Lung (tissue), 11 donors: ENCODE measurements at regions not wholly inside any gene's neighbourhood (a gene's known extent, or its start where the extent isn't known, plus 50 kb on each side); places are given as distances from the start of the nearest gene placed in this dataset.
A peak's percentile ranks its signal among the peaks of the same experiment; 100 is the strongest.

ENCODE experiments used
- ATAC-seq: fragments of 200-7000 bp; cut with Tn5 transposase; one replicate; pipeline ENCODE4 v1.9.1; 2020; ENCODE audit warnings: moderate number of reproducible peaks; ENCODE audit not compliant: insufficient read depth, low FRiP score
- DNase-seq, 3 donors: peaks; one replicate each; pipeline ENCODE4 v3.0.0-alpha.2; 2013 to 2017
- H3K27ac ChIP-seq, 2 donors: one replicate each; pipeline ENCODE4 v1.5.1; 2013; ENCODE audit warnings: mild to moderate bottlenecking in 2 of 2, moderate library complexity in 2 of 2, control low read depth in 1 of 2, inconsistent platforms in 1 of 2, low read depth in 1 of 2, low read length in 1 of 2
- H3K27me3 ChIP-seq, 3 donors: one replicate each; pipeline ENCODE4 v1.5.1; 2013; ENCODE audit warnings: low read length in 2 of 3; ENCODE audit not compliant: control insufficient read depth in 3 of 3, insufficient read depth in 3 of 3
- H3K36me3 ChIP-seq, 4 donors: one replicate each; pipeline ENCODE4 v1.5.1; 2013; ENCODE audit warnings: low read length in 4 of 4, mild to moderate bottlenecking in 1 of 4, moderate library complexity in 1 of 4; ENCODE audit not compliant: control insufficient read depth in 4 of 4, insufficient read depth in 4 of 4
- H3K4me1 ChIP-seq, 5 donors: one replicate each; pipeline ENCODE4 v1.5.1; 2013; ENCODE audit warnings: low read length in 5 of 5, mild to moderate bottlenecking in 2 of 5, moderate library complexity in 1 of 5; ENCODE audit not compliant: control insufficient read depth in 5 of 5, insufficient read depth in 5 of 5
- H3K4me3 ChIP-seq: one replicate; pipeline ENCODE4 v1.5.1; 2013; ENCODE audit warnings: mild to moderate bottlenecking, control low read depth, moderate library complexity
- H3K9ac ChIP-seq, 2 donors: one replicate each; pipeline ENCODE4 v1.5.1; 2013; ENCODE audit warnings: low read length in 2 of 2, control low read depth in 1 of 2; ENCODE audit not compliant: insufficient read depth in 1 of 2
- H3K9me3 ChIP-seq, 4 donors: one replicate each; pipeline ENCODE4 v1.5.1; 2013; ENCODE audit warnings: low read length in 3 of 4, mild to moderate bottlenecking in 1 of 4, moderate library complexity in 1 of 4; ENCODE audit not compliant: control insufficient read depth in 4 of 4, insufficient read depth in 3 of 4
- CTCF ChIP-seq: IDR thresholded peaks from 2 replicates; pipeline ENCODE4 v1.5.1; 2012; ENCODE audit warnings: mild to moderate bottlenecking; ENCODE audit errors: control extremely low read depth, extremely low read depth
- WGBS, 2 donors: extraction: QIAGEN DNeasy Blood & Tissue Kit; methylation state at CpG; one replicate each; pipeline ENCODE4 v1.1.7; 2013; 5-methylcytosine and 5-hydroxymethylcytosine counted together
- donor health status: control.
- donor health status: control.
- donor health status: Bipolar disorder and iron deficiency.
- donor health status: healthy.
- donor health status: DM: yes; HTN: yes; CAD: no.

GRCh38 chr11:87447606-87448005 is 409.9 kb downstream of the TMEM135 start:
- Histone ChIP-seq H3K4me1 (peaks cover 0 to 2% (median 0%) of the 10 kb centered on the region in 5 donors), H3K9ac (no peak overlapping the region), H3K36me3 (no peaks in the 10 kb centered on the region), H3K27ac (no peak overlapping the region), H3K9me3 (peaks cover 0 to 2% (median 0%) of the 10 kb centered on the region in 4 donors), H3K4me3 (no peak overlapping the region), H3K27me3 (no peaks in the 10 kb centered on the region)
- WGBS, 2 donors: 75 to 90% methylated on average over 2 of the region's 2 CpGs
- ATAC-seq (no peak), DNase-seq (no peak)
- TF ChIP-seq CTCF: no peak

- Histone ChIP-seq H3K9ac (no peak overlapping the region), H3K4me1 (peaks cover 0 to 6% (median 0%) of the 10 kb centered on the region in 5 donors), H3K27ac (no peak overlapping the region), H3K4me3 (no peak overlapping the region), H3K36me3 (no peaks in the 10 kb centered on the region), H3K9me3 (peaks cover 0 to 2% (median 0%) of the 10 kb centered on the region in 4 donors), H3K27me3 (no peaks in the 10 kb centered on the region)
- no peak for DNase-seq
- 87 to 90% methylated on average over 1 of the region's 1 CpG for WGBS, 2 donors
- no peak for ATAC-seq
- no peak for TF ChIP-seq CTCF
Observed at GRCh38 chr11:87444993-87445392, 407.3 kb downstream of the TMEM135 start.

GRCh38 chr11:87443707-87444106 is 406.0 kb downstream of the TMEM135 start:
- Histone ChIP-seq H3K27ac (no peak overlapping the region), H3K9ac (no peak overlapping the region), H3K9me3 (peaks cover 0 to 2% (median 0%) of the 10 kb centered on the region in 4 donors), H3K4me3 (no peak overlapping the region), H3K4me1 (peaks cover 0 to 6% (median 0%) of the 10 kb centered on the region in 5 donors), H3K36me3 (no peaks in the 10 kb centered on the region), H3K27me3 (no peaks in the 10 kb centered on the region)
- no peak for TF ChIP-seq CTCF
- ATAC-seq (no peak), DNase-seq (no peak)
- WGBS, 2 donors: 68 to 84% methylated on average over 2 of the region's 2 CpGs

- peak in 2 of 3 donors; percentile 13 to 43 for DNase-seq
- ATAC-seq: no peak
- H3K27ac ChIP-seq: no peak overlapping the region
- no peak overlapping the region for H3K4me3 ChIP-seq
- H3K27me3 ChIP-seq: no peaks in the 10 kb centered on the region
- H3K9me3 ChIP-seq: peaks cover 0 to 2% (median 0%) of the 10 kb centered on the region in 4 donors
- WGBS, 2 donors: 77 to 81% methylated on average over 3 of the region's 3 CpGs
- no peak for TF ChIP-seq CTCF
- H3K9ac ChIP-seq: no peak overlapping the region
- peaks cover 0 to 6% (median 0%) of the 10 kb centered on the region in 5 donors for H3K4me1 ChIP-seq
- H3K36me3 ChIP-seq: no peaks in the 10 kb centered on the region
Observed at GRCh38 chr11:87440076-87440770, 402.5 kb downstream of the TMEM135 start.
